C4-2B (cell line): ENCODE measurements at regions not wholly inside any gene's neighbourhood (a gene's known extent, or its start where the extent isn't known, plus 50 kb on each side); places are given as distances from the start of the nearest gene placed in this dataset.

Source experiments
- ZFX ChIP-seq: fragments of 450-650 bp; IDR thresholded peaks from 2 replicates; pipeline ENCODE4 v1.6.1; 2017
- TF ChIP-seq, protein P1 (sequence below): fragments of 450-650 bp; conservative IDR thresholded peaks from 2 replicates; pipeline ENCODE4 v1.5.1; 2017; ENCODE audit warnings: mild to moderate bottlenecking

DNA sequence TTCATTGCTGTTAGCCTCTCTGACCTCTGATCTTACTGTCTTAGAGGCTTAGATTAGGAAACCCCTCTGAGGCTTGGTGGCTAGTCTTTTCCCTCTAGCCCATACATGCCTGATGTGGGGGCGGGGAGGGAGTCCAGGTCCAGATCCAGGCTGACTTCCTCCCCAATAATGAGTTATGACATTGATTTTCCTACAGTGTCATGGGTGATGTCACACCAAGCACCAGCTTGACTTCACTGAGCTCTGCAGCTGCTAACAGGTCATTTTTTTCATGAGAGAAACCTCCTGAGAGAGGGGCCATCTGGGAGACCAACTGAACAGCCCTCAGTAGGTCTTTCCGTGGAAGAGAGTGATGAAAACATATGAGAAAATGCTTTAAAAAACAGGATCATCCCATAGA lies 180.2 kb upstream of the N4BP1 start:
- TF ChIP-seq, protein P1, sequence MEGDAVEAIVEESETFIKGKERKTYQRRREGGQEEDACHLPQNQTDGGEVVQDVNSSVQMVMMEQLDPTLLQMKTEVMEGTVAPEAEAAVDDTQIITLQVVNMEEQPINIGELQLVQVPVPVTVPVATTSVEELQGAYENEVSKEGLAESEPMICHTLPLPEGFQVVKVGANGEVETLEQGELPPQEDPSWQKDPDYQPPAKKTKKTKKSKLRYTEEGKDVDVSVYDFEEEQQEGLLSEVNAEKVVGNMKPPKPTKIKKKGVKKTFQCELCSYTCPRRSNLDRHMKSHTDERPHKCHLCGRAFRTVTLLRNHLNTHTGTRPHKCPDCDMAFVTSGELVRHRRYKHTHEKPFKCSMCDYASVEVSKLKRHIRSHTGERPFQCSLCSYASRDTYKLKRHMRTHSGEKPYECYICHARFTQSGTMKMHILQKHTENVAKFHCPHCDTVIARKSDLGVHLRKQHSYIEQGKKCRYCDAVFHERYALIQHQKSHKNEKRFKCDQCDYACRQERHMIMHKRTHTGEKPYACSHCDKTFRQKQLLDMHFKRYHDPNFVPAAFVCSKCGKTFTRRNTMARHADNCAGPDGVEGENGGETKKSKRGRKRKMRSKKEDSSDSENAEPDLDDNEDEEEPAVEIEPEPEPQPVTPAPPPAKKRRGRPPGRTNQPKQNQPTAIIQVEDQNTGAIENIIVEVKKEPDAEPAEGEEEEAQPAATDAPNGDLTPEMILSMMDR: no peak
- TF ChIP-seq ZFX: no peak
